ENCODE measurements at regions not wholly inside any gene's neighbourhood (a gene's known extent, or its start where the extent isn't known, plus 50 kb on each side); places are given as distances from the start of the nearest gene placed in this dataset.

GRCh38 chr3:95883801-95884200 is 930.6 kb upstream of the EPHA6 start:
- DNase-seq = no peak
- no peak overlapping the region for H3K27ac ChIP-seq
- no peaks in the 10 kb centered on the region for H3K27me3 ChIP-seq
- no peak overlapping the region for H3K4me3 ChIP-seq (replicated peaks in 1 of 3)
- H3K36me3 ChIP-seq = no peaks in the 10 kb centered on the region
- no peaks in the 10 kb centered on the region for H3K4me1 ChIP-seq
- intact Hi-C loops (cut with DNase I) = no loop called here
- TF ChIP-seq POLR2A (IDR thresholded peaks at IDR 0.05) (no peak), CTCF (IDR thresholded peaks at IDR 0.05) (no peak)
- no peaks in the 10 kb centered on the region for H3K9me3 ChIP-seq
- WGBS, 2 donors = 68 to 76% methylated on average over 1 of the region's 1 CpG

- no peaks in the 10 kb centered on the region for H3K36me3 ChIP-seq
- intact Hi-C loops (cut with DNase I) = no loop called here
- no peaks in the 10 kb centered on the region for H3K27me3 ChIP-seq
- 91 to 97% methylated on average over 1 of the region's 1 CpG for WGBS, 2 donors
- no peaks in the 10 kb centered on the region for H3K4me1 ChIP-seq
- TF ChIP-seq CTCF (IDR thresholded peaks at IDR 0.05) (no peak), POLR2A (IDR thresholded peaks at IDR 0.05) (no peak)
- no peak for DNase-seq
- no peaks in the 10 kb centered on the region for H3K9me3 ChIP-seq
- H3K27ac ChIP-seq = no peak overlapping the region
- H3K4me3 ChIP-seq (replicated peaks in 1 of 3) = no peak overlapping the region
Observed at GRCh38 chr3:95886616-95887015, 927.8 kb upstream of the EPHA6 start.

GRCh38 chr3:95887114-95887513 is 927.3 kb upstream of the EPHA6 start:
- intact Hi-C loops (cut with DNase I) = no loop called here
- no peak for DNase-seq
- WGBS, 2 donors = 83 to 90% methylated on average over 2 of the region's 2 CpGs

GRCh38 chr3:95894820-95895219 is 919.6 kb upstream of the EPHA6 start:
- H3K36me3 ChIP-seq = no peaks in the 10 kb centered on the region
- no peaks in the 10 kb centered on the region for H3K27me3 ChIP-seq
- intact Hi-C loops (cut with DNase I) = no loop called here
- no peaks in the 10 kb centered on the region for H3K9me3 ChIP-seq
- H3K4me1 ChIP-seq = no peaks in the 10 kb centered on the region
- no peak for TF ChIP-seq POLR2A (IDR thresholded peaks at IDR 0.05)
- TF ChIP-seq CTCF (IDR thresholded peaks at IDR 0.05) = no peak
- no peak for DNase-seq
- 70 to 85% methylated on average over 2 of the region's 2 CpGs for WGBS, 2 donors
- H3K4me3 ChIP-seq (replicated peaks in 1 of 3) = no peak overlapping the region
- no peak overlapping the region for H3K27ac ChIP-seq

More at GRCh38 chr3:95887114-95887513, 927.3 kb upstream of the EPHA6 start:
- H3K36me3 ChIP-seq = no peaks in the 10 kb centered on the region
- no peak overlapping the region for H3K27ac ChIP-seq
- no peaks in the 10 kb centered on the region for H3K4me1 ChIP-seq
- no peak for TF ChIP-seq CTCF (IDR thresholded peaks at IDR 0.05)
- no peak for TF ChIP-seq POLR2A (IDR thresholded peaks at IDR 0.05)
- H3K9me3 ChIP-seq = no peaks in the 10 kb centered on the region
- no peaks in the 10 kb centered on the region for H3K27me3 ChIP-seq
- H3K4me3 ChIP-seq (replicated peaks in 1 of 3) = no peak overlapping the region

- intact Hi-C loops (cut with DNase I) = no loop called here
- Histone ChIP-seq H3K36me3 (no peaks in the 10 kb centered on the region), H3K27ac (no peak overlapping the region), H3K27me3 (no peaks in the 10 kb centered on the region), H3K4me1 (no peaks in the 10 kb centered on the region), H3K9me3 (no peaks in the 10 kb centered on the region), H3K4me3 (replicated peaks in 1 of 3) (no peak overlapping the region)
- TF ChIP-seq CTCF (IDR thresholded peaks at IDR 0.05) = no peak
- TF ChIP-seq POLR2A (IDR thresholded peaks at IDR 0.05) = no peak
- WGBS, 2 donors = 79 to 85% methylated on average over 2 of the region's 2 CpGs
- DNase-seq = no peak
Observed at GRCh38 chr3:95899494-95899893, 914.9 kb upstream of the EPHA6 start.
